ENCODE measurements at regions not wholly inside any gene's neighbourhood (a gene's known extent, or its start where the extent isn't known, plus 50 kb on each side); places are given as distances from the start of the nearest gene placed in this dataset.
A peak's percentile ranks its signal among the peaks of the same experiment; 100 is the strongest.

DNA sequence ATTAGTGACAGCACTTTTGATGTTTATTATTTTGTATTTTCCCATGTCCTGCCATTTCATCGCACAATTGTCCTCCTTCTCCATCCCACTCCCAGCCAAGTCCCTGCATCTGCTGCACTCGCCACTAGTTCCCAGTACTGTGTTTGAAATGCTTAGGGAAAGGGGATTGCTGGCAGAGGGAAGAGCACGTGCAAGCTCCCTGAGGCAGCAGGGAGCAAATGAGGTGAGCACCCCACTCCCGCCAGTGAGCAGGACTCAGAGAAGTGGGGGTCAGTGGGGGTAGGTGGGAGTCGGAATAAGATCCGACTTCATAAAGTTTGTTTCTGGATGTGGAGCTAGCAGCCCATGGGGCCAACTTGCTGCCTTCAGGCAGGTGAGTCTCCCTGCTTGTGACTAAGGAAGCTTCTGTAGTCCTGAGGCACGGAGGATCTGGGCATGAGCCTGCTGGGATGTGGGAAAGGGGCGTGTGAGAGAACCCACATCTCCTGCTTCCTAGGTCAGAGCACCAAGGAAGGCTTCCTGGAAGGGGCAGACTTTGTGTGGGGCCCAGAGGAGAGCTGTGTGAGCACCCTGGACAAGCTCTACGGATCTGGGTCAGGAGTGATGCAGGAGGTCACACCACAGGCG lies 99.7 kb upstream of the TLE3 start:
- no peaks in the 10 kb centered on the region for H3K9me3 Mint-ChIP-seq
- H3K27me3 Mint-ChIP-seq (ENCODE audit: insufficient read depth), result peaks cover 23% of the 10 kb centered on the region
- H3K27ac Mint-ChIP-seq, result no peak overlapping the region
- H3K4me1 Mint-ChIP-seq (ENCODE audit: low read depth), result peaks cover 16% of the 10 kb centered on the region
- H3K4me3 Mint-ChIP-seq, result no peak overlapping the region
- no peak for DNase-seq
- TF ChIP-seq, protein P1, sequence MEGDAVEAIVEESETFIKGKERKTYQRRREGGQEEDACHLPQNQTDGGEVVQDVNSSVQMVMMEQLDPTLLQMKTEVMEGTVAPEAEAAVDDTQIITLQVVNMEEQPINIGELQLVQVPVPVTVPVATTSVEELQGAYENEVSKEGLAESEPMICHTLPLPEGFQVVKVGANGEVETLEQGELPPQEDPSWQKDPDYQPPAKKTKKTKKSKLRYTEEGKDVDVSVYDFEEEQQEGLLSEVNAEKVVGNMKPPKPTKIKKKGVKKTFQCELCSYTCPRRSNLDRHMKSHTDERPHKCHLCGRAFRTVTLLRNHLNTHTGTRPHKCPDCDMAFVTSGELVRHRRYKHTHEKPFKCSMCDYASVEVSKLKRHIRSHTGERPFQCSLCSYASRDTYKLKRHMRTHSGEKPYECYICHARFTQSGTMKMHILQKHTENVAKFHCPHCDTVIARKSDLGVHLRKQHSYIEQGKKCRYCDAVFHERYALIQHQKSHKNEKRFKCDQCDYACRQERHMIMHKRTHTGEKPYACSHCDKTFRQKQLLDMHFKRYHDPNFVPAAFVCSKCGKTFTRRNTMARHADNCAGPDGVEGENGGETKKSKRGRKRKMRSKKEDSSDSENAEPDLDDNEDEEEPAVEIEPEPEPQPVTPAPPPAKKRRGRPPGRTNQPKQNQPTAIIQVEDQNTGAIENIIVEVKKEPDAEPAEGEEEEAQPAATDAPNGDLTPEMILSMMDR (IDR thresholded peaks at IDR 0.05), result no peak
- H3K36me3 Mint-ChIP-seq (ENCODE audit: low read depth), result no peaks in the 10 kb centered on the region; the same call in 1 of the 2 replicates

DNA sequence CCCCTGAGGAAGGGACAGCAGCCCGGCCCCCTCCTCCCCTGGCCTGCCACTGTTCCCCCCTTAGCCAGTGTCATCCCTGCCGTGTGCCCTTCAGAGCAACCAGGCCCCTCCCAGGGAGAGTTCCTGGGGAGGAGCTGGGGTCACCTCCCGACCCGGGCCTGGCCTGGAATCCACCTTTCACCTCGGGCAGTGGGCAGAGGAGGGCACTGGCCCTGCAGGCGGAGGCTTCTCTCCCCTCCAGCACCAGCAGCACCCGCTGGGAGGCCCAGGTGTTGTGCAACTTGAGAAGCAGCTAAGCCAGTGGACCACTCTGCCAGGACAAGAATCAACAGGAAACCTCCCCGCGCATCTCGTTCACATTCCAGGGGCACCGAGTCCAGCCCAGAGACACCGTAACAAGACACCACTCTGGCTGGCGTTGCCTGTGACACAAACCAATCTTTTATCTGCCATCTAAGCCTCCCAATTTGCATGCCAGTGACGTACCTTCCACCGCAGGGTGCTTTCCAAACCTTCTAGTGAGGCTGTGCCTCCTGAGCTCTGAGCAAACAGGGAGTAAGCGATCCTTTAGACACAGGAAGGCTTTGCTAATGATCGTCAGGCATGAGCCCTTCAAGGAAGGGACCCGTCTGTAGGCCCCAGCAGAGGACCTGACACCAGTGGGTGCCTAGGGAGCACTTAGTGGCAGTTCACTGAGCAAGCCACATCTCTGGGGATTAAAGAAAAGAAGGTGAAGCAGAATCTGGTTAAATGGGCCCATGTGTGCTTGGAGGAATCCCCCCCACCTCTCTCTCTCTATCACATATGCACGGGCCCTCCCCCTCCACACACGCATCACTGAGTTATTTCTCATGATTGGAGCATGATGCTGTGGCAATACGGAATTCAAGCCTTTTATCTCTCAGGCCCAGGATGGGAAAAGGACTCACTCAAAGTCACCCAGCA lies 98.9 kb upstream of the TLE3 start:
- Mint-ChIP-seq H3K4me3 (no peak overlapping the region), H3K27me3 (ENCODE audit: insufficient read depth) (peaks cover 29% of the 10 kb centered on the region), H3K9me3 (peaks cover 5% of the 10 kb centered on the region), H3K4me1 (ENCODE audit: low read depth) (peaks cover 16% of the 10 kb centered on the region), H3K27ac (no peak overlapping the region; the same call in 1 of the 2 replicates), H3K36me3 (ENCODE audit: low read depth) (peaks cover 6% of the 10 kb centered on the region)
- TF ChIP-seq, protein P1 (IDR thresholded peaks at IDR 0.05), result no peak
- no peak for DNase-seq

DNA sequence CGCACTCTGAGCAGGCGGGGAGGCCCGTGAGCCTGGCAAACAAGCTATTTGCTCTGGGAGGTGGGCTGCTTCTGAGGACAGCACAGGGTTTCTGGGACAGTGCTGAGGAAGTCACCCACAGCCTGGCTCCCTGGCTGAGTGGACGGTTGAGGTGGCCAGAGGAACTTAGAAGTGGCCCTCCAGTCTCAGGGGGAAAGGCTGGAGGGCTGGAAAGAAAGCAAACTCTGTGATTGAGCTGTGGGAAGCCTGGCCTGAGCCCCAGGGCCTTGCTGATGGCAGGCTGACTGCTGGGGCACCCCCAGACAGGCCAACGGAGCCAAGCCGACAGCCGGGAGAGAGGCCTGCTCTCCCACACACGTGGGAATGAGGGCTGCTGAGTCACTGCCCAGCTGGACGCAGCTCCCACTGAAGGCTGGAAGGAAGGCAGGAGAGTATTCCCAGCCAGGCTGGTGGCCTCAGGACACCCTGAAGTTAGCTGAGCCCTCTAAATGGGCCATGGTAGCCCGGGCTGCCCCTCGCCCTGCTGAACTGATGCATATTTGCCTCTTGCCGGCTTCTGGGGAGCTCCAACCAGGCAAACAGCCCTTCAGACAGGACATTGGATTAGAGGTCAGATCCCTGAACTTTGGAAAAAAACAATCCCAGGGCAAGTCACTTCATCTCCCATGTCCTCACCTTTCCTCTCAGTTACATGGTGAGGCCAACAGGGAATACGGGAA lies 98.0 kb upstream of the TLE3 start:
- TF ChIP-seq, protein P1 (IDR thresholded peaks at IDR 0.05), result no peak
- Mint-ChIP-seq H3K36me3 (ENCODE audit: low read depth) (peaks cover 10% of the 10 kb centered on the region), H3K27me3 (ENCODE audit: insufficient read depth) (peaks cover 32% of the 10 kb centered on the region), H3K27ac (peak overlapping the region; percentile 73), H3K9me3 (peaks cover 13% of the 10 kb centered on the region), H3K4me1 (ENCODE audit: low read depth) (peaks cover 16% of the 10 kb centered on the region), H3K4me3 (no peak overlapping the region)
- peak; percentile 73 for DNase-seq

DNA sequence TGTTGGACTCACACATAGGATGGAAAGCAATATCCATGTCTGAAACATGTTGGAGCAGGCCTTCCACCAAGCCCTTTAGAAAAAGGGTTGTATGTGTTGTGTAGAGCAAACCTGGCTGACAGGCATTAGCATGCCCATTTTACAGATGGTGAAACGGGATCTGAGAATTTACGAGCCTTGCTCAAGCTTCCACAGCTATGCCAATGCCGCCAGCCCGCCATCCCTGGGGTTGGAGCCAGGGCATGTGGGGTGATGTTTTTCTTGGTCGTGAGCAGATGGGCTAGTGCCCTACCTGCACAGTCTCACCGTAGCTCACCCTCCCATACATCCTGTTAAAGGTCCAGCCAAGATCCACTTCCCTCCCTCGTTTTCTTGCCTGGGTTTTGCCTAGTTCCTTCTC lies 97.5 kb upstream of the TLE3 start:
- Mint-ChIP-seq H3K9me3 (peaks cover 13% of the 10 kb centered on the region), H3K27ac (no peak overlapping the region), H3K36me3 (ENCODE audit: low read depth) (peaks cover 10% of the 10 kb centered on the region), H3K4me1 (ENCODE audit: low read depth) (peaks cover 16% of the 10 kb centered on the region), H3K4me3 (no peak overlapping the region), H3K27me3 (ENCODE audit: insufficient read depth) (peaks cover 31% of the 10 kb centered on the region)
- TF ChIP-seq, protein P1 (IDR thresholded peaks at IDR 0.05), result no peak
- no peak for DNase-seq

DNA sequence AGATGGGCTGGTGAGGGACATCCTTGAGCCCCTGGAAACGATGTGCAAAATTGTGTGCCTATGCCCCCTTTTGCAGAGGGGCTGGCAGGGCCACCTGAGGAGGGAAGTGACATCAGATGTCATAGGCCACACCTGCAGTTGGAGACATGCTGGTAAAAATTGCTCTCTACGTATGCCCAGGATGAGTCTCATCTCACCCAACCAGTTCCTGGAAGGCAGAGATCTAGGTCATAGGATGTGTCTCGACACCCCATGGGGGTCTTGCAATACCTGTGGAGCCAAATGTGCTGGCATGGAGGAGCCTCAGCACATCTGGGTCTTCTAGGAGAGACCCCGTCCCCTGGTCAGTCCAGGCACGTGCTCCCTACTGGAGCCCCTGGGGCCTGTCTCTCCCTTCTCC lies 96.5 kb upstream of the TLE3 start:
- H3K27ac Mint-ChIP-seq, result no peak overlapping the region
- peaks cover 13% of the 10 kb centered on the region for H3K9me3 Mint-ChIP-seq
- H3K36me3 Mint-ChIP-seq (ENCODE audit: low read depth), result peaks cover 10% of the 10 kb centered on the region
- H3K27me3 Mint-ChIP-seq (ENCODE audit: insufficient read depth), result peaks cover 27% of the 10 kb centered on the region
- peaks cover 16% of the 10 kb centered on the region for H3K4me1 Mint-ChIP-seq (ENCODE audit: low read depth)
- H3K4me3 Mint-ChIP-seq, result no peak overlapping the region
- TF ChIP-seq, protein P1 (IDR thresholded peaks at IDR 0.05), result no peak
- no peak for DNase-seq
